HepG2 (cell line): ENCODE measurements at regions not wholly inside any gene's neighbourhood (a gene's known extent, or its start where the extent isn't known, plus 50 kb on each side); places are given as distances from the start of the nearest gene placed in this dataset.

Experiments
- ATAC-seq: fragments of 200-7000 bp; cut with Tn5 transposase; 3 replicates; pipeline ENCODE4 v1.9.1; 2020; ENCODE audit warnings: mild to moderate bottlenecking, moderate library complexity
- BruUV-seq: library from RNA; stranded (reverse); fragments of 400-500 nt; replicated peaks from 2 replicates; lab custom pipeline; 2021; lab: Mats Ljungman, UMichigan
- CTCF ChIA-PET: fragments of 300-600 bp; formaldehyde crosslinking; extraction: SDS; loops from one replicate; lab custom pipeline; 2021; ENCODE audit warnings: low total read pairs, inconsistent platforms, low intra/inter-chr PET ratio; lab: Yijun Ruan, JAX
- POLR2A ChIA-PET: fragments of 350-600 bp; sonication (Branson Sonifier 250); formaldehyde crosslinking; loops from one replicate; lab custom pipeline; 2020; ENCODE audit warnings: antibody characterized with exemption, inconsistent platforms; lab: Yijun Ruan, JAX
- DNase-seq: peaks from one replicate; pipeline ENCODE4 v3.0.0-alpha.2; 2015; ENCODE audit warnings: low spot score
- FAIRE-seq: peaks from 3 replicates; lab custom pipeline; 2011; peaks lifted over from hg19 to GRCh38; lab: Jason Lieb, UNC
- H2AFZ ChIP-seq: one replicate; pipeline ENCODE4 v1.6.1; 2011; ENCODE audit warnings: low read length, inconsistent platforms
- H3K27ac ChIP-seq: fragments of 300-600 bp; 3 replicates; pipeline ENCODE4 v1.8.0; 2011; ENCODE audit warnings: mixed run types, mild to moderate bottlenecking, mixed read lengths, low read length, inconsistent platforms; ENCODE audit not compliant: insufficient read depth; ENCODE audit errors: extremely low read length
- H3K27me3 ChIP-seq, 2 experiments: fragments of 200-600 bp in 1 of 2; 2 replicates in 1 of 2; 3 replicates in 1 of 2; pipeline versions ENCODE4 v1.6.0 to v1.8.0; 2011; ENCODE audit warnings: low read length in 2 of 2, mild to moderate bottlenecking in 2 of 2, moderate library complexity in 2 of 2, inconsistent platforms in 1 of 2; ENCODE audit not compliant: insufficient read depth in 2 of 2, control insufficient read depth in 1 of 2
- H3K36me3 ChIP-seq, 2 experiments: fragments of 200-600 bp in 1 of 2; replicated peaks in 1 of 2; 2 replicates in 1 of 2; 3 replicates in 1 of 2; pipeline versions ENCODE4 v1.5.1 to v1.8.0; 2011; ENCODE audit warnings: low read length in 2 of 2, inconsistent platforms in 1 of 2; ENCODE audit not compliant: insufficient read depth in 2 of 2, control insufficient read depth in 1 of 2
- H3K4me1 ChIP-seq: 2 replicates; pipeline ENCODE4 v1.5.1; 2012; ENCODE audit warnings: low read length, inconsistent platforms; ENCODE audit not compliant: insufficient read depth
- H3K4me2 ChIP-seq: 2 replicates; pipeline ENCODE4 v1.6.0; 2011; ENCODE audit warnings: low read depth, low read length, inconsistent platforms
- H3K4me3 ChIP-seq, 3 experiments: fragments of 200-600 bp in 1 of 3; sonication (generic), shearing (Covaris generic) in 1 of 3; replicated peaks in 1 of 3; 2 replicates each; pipeline ENCODE4 v1.5.1; 2011 to 2016; ENCODE audit warnings: low read length in 3 of 3, inconsistent platforms in 2 of 3, low read depth in 2 of 3, mild to moderate bottlenecking in 2 of 3, control low read depth in 1 of 3, mixed read lengths in 1 of 3; ENCODE audit not compliant: insufficient read depth in 1 of 3
- H3K79me2 ChIP-seq: one replicate; pipeline ENCODE4 v1.6.1; 2011; ENCODE audit warnings: low read length, inconsistent platforms; ENCODE audit not compliant: insufficient read depth
- H3K9ac ChIP-seq: 2 replicates; pipeline ENCODE4 v1.6.0; 2011; ENCODE audit warnings: mild to moderate bottlenecking, low read depth, low read length, inconsistent platforms; ENCODE audit not compliant: insufficient read depth
- H3K9me3 ChIP-seq: 2 replicates; pipeline ENCODE4 v1.5.1; 2012; ENCODE audit warnings: mild to moderate bottlenecking, low read length
- H4K20me1 ChIP-seq: 2 replicates; pipeline ENCODE4 v1.6.0; 2011; ENCODE audit warnings: inconsistent platforms, mild to moderate bottlenecking, low read length, moderate library complexity; ENCODE audit not compliant: insufficient read depth
- DZIP1 ChIP-seq: sonication (generic); formaldehyde crosslinking; IDR thresholded peaks from 2 replicates; pipeline ENCODE4 v1.5.0; 2020; ENCODE audit warnings: mild to moderate bottlenecking, missing genetic modification reagents
- MTERF4 ChIP-seq: sonication (generic); formaldehyde crosslinking; IDR thresholded peaks from 2 replicates; pipeline ENCODE4 v1.8.0; 2023; ENCODE audit warnings: mild to moderate bottlenecking, missing genetic modification reagents
- ZNF17 ChIP-seq: sonication (generic); formaldehyde crosslinking; IDR thresholded peaks from 2 replicates; pipeline ENCODE4 v1.5.0; 2020; ENCODE audit warnings: mild to moderate bottlenecking, missing genetic modification reagents
- ZNF747 ChIP-seq: sonication (generic); formaldehyde crosslinking; IDR thresholded peaks from 2 replicates; pipeline ENCODE4 v1.8.1; 2023; ENCODE audit warnings: missing genetic modification reagents, mild to moderate bottlenecking, borderline replicate concordance
- WGBS: methylation state at CpG from one replicate; pipeline ENCODE4 v1.1.6; 2017; ENCODE audit warnings: low lambda C conversion rate; 5-methylcytosine and 5-hydroxymethylcytosine counted together
- in situ Hi-C: cut with HindIII; loops from 2 replicates; pipeline ENCODE4 v1.10.0; 2017; ENCODE audit warnings: low pct_unique_long_range_greater_than_20kb; ENCODE audit not compliant: extremely low pct_ligation_motif_present
- intact Hi-C: fragments of 100-400 bp; cut with micrococcal nuclease; formaldehyde crosslinking; loops from one replicate; pipeline ENCODE4 v1.10.0; 2022; ENCODE audit not compliant: unreplicated experiment

- Histone ChIP-seq H3K27ac (no peak overlapping the region), H3K36me3 (no peaks in the 10 kb centered on the region), H3K79me2 (no peaks in the 10 kb centered on the region), H3K4me3 (no peak overlapping the region), H3K4me1 (no peaks in the 10 kb centered on the region), H3K4me2 (no peak overlapping the region), H3K9me3 (no peaks in the 10 kb centered on the region), H3K9ac (no peak overlapping the region), H3K27me3 (no peaks in the 10 kb centered on the region), H2AFZ (no peak overlapping the region), H4K20me1 (no peaks in the 10 kb centered on the region)
- 31% methylated on average over 6 of the region's 6 CpGs for WGBS
- POLR2A ChIA-PET, result no interaction called here
- DNase-seq (no peak), ATAC-seq (no peak), FAIRE-seq (no peak)
- intact Hi-C loops, result no loop called here
- CTCF ChIA-PET, result no interaction called here
- BruUV-seq, result no TSS peak
- TF ChIP-seq ZNF17 (CRISPR knock-in tag), result no peak
- no peak for TF ChIP-seq ZNF747 (CRISPR knock-in tag)
- TF ChIP-seq MTERF4 (CRISPR knock-in tag), result no peak
- no peak for TF ChIP-seq DZIP1 (CRISPR knock-in tag)
- in situ Hi-C loops, result no loop called here
These were observed 126.7 kb downstream of the GDAP2 start for GRCh38 chr1:117802531-117803257.
